ENCODE measurements at regions not wholly inside any gene's neighbourhood (a gene's known extent, or its start where the extent isn't known, plus 50 kb on each side); places are given as distances from the start of the nearest gene placed in this dataset.

GRCh38 chr5:3282841-3283240 lies 312.8 kb upstream of the IRX1 start:
- ChIA-PET CTCF (no interaction called here), POLR2A (no interaction called here)
- no peak for TF ChIP-seq CTCF (IDR thresholded peaks at IDR 0.05; ENCODE audit: insufficient read depth, low read length, missing control alignments)
- DNase-seq (ENCODE audit: low read depth, low spot score) = no peak
- no peak overlapping the region for H3K4me3 ChIP-seq (ENCODE audit: low read depth, low read length)

GRCh38 chr5:3281366-3281765 lies 314.3 kb upstream of the IRX1 start:
- ChIA-PET POLR2A (no interaction called here), CTCF (no interaction called here)
- no peak for DNase-seq (ENCODE audit: low read depth, low spot score)
- no peak overlapping the region for H3K4me3 ChIP-seq (ENCODE audit: low read depth, low read length)
- TF ChIP-seq CTCF (IDR thresholded peaks at IDR 0.05; ENCODE audit: insufficient read depth, low read length, missing control alignments) = no peak

GRCh38 chr5:3278643-3279042 lies 317.0 kb upstream of the IRX1 start:
- H3K4me3 ChIP-seq (ENCODE audit: low read depth, low read length) = no peak overlapping the region
- TF ChIP-seq CTCF (IDR thresholded peaks at IDR 0.05; ENCODE audit: insufficient read depth, low read length, missing control alignments) = no peak
- POLR2A ChIA-PET = no interaction called here
- CTCF ChIA-PET = no interaction called here
- no peak for DNase-seq (ENCODE audit: low read depth, low spot score)

GRCh38 chr5:3277590-3278196 lies 317.9 kb upstream of the IRX1 start:
- ChIA-PET POLR2A (no interaction called here), CTCF (no interaction called here)
- no peak for DNase-seq (ENCODE audit: low read depth, low spot score)
- no peak for TF ChIP-seq CTCF (IDR thresholded peaks at IDR 0.05; ENCODE audit: insufficient read depth, low read length, missing control alignments)
- no peak overlapping the region for H3K4me3 ChIP-seq (ENCODE audit: low read depth, low read length)

- H3K4me3 ChIP-seq (ENCODE audit: low read depth, low read length) = no peak overlapping the region
- CTCF ChIA-PET = no interaction called here
- no peak for DNase-seq (ENCODE audit: low read depth, low spot score)
- POLR2A ChIA-PET = no interaction called here
- no peak for TF ChIP-seq CTCF (IDR thresholded peaks at IDR 0.05; ENCODE audit: insufficient read depth, low read length, missing control alignments)
Measured at GRCh38 chr5:3276896-3277295, 318.7 kb upstream of the IRX1 start.

- DNase-seq (ENCODE audit: low read depth, low spot score) = no peak
- POLR2A ChIA-PET = no interaction called here
- H3K4me3 ChIP-seq (ENCODE audit: low read depth, low read length) = no peak overlapping the region
- TF ChIP-seq CTCF (IDR thresholded peaks at IDR 0.05; ENCODE audit: insufficient read depth, low read length, missing control alignments) = no peak
- CTCF ChIA-PET = no interaction called here
Measured at GRCh38 chr5:3269395-3270169, 326.1 kb upstream of the IRX1 start.
